CD14-positive monocyte (primary cell): ENCODE measurements at regions not wholly inside any gene's neighbourhood (a gene's known extent, or its start where the extent isn't known, plus 50 kb on each side); places are given as distances from the start of the nearest gene placed in this dataset.

Source experiments
- DNase-seq, 3 donors: peaks; one replicate each; pipeline ENCODE4 v3.0.0-alpha.2; 2011 to 2022
- H2AFZ ChIP-seq: 2 replicates; pipeline ENCODE4 v1.6.0; 2012; ENCODE audit warnings: mild to moderate bottlenecking, low read depth, low read length, inconsistent platforms; ENCODE audit not compliant: insufficient read depth, poor library complexity, severe bottlenecking
- H3K27ac ChIP-seq, 2 donors: 1 replicate in 1 of 2; 2 replicates in 1 of 2; pipeline ENCODE4 v1.5.1; 2012 to 2013; ENCODE audit warnings: low read length in 2 of 2, control low read depth in 1 of 2, inconsistent platforms in 1 of 2, low read depth in 1 of 2, mild to moderate bottlenecking in 1 of 2
- H3K27me3 ChIP-seq, 2 donors: one replicate each; pipeline versions ENCODE4 v1.6.0 to v1.6.1; 2011 to 2013; ENCODE audit warnings: low read length in 2 of 2; ENCODE audit not compliant: control insufficient read depth in 2 of 2, insufficient read depth in 2 of 2
- H3K36me3 ChIP-seq, 2 donors: replicated peaks in 1 of 2; 1 replicate in 1 of 2; 2 replicates in 1 of 2; pipeline versions ENCODE4 v1.5.1 to v1.6.1; 2012 to 2013; ENCODE audit warnings: low read length in 2 of 2, control low read depth in 1 of 2, inconsistent platforms in 1 of 2, mild to moderate bottlenecking in 1 of 2; ENCODE audit not compliant: insufficient read depth in 2 of 2, control insufficient read depth in 1 of 2
- H3K4me1 ChIP-seq, 2 donors: 1 replicate in 1 of 2; 2 replicates in 1 of 2; pipeline versions ENCODE4 v1.5.1 to v1.6.1; 2012 to 2013; ENCODE audit warnings: low read length in 2 of 2, control low read depth in 1 of 2, inconsistent platforms in 1 of 2, mild to moderate bottlenecking in 1 of 2, moderate library complexity in 1 of 2; ENCODE audit not compliant: insufficient read depth in 2 of 2, control insufficient read depth in 1 of 2
- H3K4me2 ChIP-seq: replicated peaks from 2 replicates; pipeline ENCODE3; 2012; ENCODE audit warnings: low read length, moderate library complexity, mild to moderate bottlenecking; ENCODE audit not compliant: poor library complexity, severe bottlenecking; ENCODE audit errors: extremely low read depth
- H3K4me3 ChIP-seq, 3 experiments: fragments of 200-600 bp in 1 of 3; sonication (generic) in 1 of 3; replicated peaks in 1 of 3; 1 replicate in 2 of 3; 2 replicates in 1 of 3; pipeline ENCODE4 v1.5.1; 2011 to 2013; ENCODE audit warnings: low read length in 3 of 3, mild to moderate bottlenecking in 3 of 3, control low read depth in 2 of 3, low read depth in 2 of 3, inconsistent platforms in 1 of 3, moderate library complexity in 1 of 3
- H3K79me2 ChIP-seq: 2 replicates; pipeline ENCODE4 v1.6.0; 2012; ENCODE audit warnings: mild to moderate bottlenecking, control low read depth, inconsistent platforms, low read length, moderate library complexity; ENCODE audit not compliant: insufficient read depth
- H3K9ac ChIP-seq: 2 replicates; pipeline ENCODE4 v1.6.0; 2017; ENCODE audit warnings: low read length, mild to moderate bottlenecking; ENCODE audit not compliant: insufficient read depth, poor library complexity, severe bottlenecking
- H3K9me3 ChIP-seq, 2 donors: replicated peaks in 1 of 2; 1 replicate in 1 of 2; 2 replicates in 1 of 2; pipeline versions ENCODE4 v1.5.1 to v1.6.1; 2012 to 2013; ENCODE audit warnings: low read length in 2 of 2, control low read depth in 1 of 2; ENCODE audit not compliant: control insufficient read depth in 1 of 2, insufficient read depth in 1 of 2
- H4K20me1 ChIP-seq: 2 replicates; pipeline ENCODE4 v1.6.0; 2012; ENCODE audit warnings: mild to moderate bottlenecking, low read length, control low read depth, moderate library complexity; ENCODE audit not compliant: insufficient read depth
- H3K27ac Mint-ChIP-seq, 7 donors: one replicate each; pipeline ENCODE4 v1.8.0; 2020; ENCODE audit warnings: mild to moderate bottlenecking in 7 of 7, mixed read lengths in 7 of 7, moderate library complexity in 6 of 7, inconsistent platforms in 2 of 7
- H3K27me3 Mint-ChIP-seq, 3 donors: one replicate each; pipeline ENCODE4 v1.8.0; 2021 to 2022; ENCODE audit warnings: low read depth in 3 of 3, mild to moderate bottlenecking in 3 of 3, mixed read lengths in 3 of 3, moderate library complexity in 3 of 3, inconsistent platforms in 1 of 3
- H3K36me3 Mint-ChIP-seq, 2 donors: one replicate each; pipeline ENCODE4 v1.8.0; 2020; ENCODE audit warnings: mixed read lengths in 2 of 2, inconsistent platforms in 1 of 2, mild to moderate bottlenecking in 1 of 2
- H3K4me1 Mint-ChIP-seq: one replicate; pipeline ENCODE4 v1.8.0; 2020; ENCODE audit warnings: mild to moderate bottlenecking, mixed read lengths
- H3K4me3 Mint-ChIP-seq, 2 donors: one replicate each; pipeline ENCODE4 v1.8.0; 2020; ENCODE audit warnings: mild to moderate bottlenecking in 2 of 2, mixed read lengths in 2 of 2, moderate library complexity in 1 of 2
- H3K9me3 Mint-ChIP-seq, 7 donors: one replicate each; pipeline ENCODE4 v1.8.0; 2020 to 2022; ENCODE audit warnings: mixed read lengths in 7 of 7, mild to moderate bottlenecking in 6 of 7, moderate library complexity in 6 of 7, inconsistent platforms in 2 of 7
- WGBS: methylation state at CpG from one replicate; pipeline ENCODE4 v1.1.5; 2013; ENCODE audit warnings: missing lambda C conversion rate; ENCODE audit not compliant: insufficient coverage; 5-methylcytosine and 5-hydroxymethylcytosine counted together
- intact Hi-C, 2 donors: fragments of 100-400 bp; cut with micrococcal nuclease; formaldehyde crosslinking; loops; one replicate each; pipeline versions ENCODE4 v1.15.0 to v1.15.1; 2023
- TF ChIP-seq, protein P1 (sequence below): fragments of 200-600 bp; IDR thresholded peaks from one replicate; pipeline ENCODE4 v1.8.0; 2022; ENCODE audit warnings: antibody characterized with exemption, mild to moderate bottlenecking

DNA sequence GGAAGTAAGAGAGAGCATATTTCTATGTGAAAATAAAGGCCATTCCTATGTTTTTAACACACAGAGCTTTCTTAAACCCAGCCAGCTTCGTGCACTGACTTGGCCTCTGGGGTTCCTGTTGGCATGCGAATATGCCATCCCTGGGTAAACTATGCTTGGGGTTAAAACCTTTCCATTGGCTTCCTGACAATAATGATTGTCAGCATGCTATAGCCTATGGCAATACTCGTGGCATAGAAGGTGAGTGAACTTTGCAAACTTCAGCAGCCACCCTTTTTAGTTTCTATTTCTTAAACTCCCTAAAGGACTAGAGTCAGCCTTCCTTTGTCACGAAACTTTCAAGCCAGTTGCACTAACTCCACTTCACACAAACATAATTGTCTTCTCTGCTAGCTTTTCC lies 148.4 kb upstream of the RGS6 start:
- 100% methylated on average over 2 of the region's 4 CpGs for WGBS
- no peak overlapping the region for H3K4me3 ChIP-seq
- H3K4me2 ChIP-seq, result no peak overlapping the region

DNA sequence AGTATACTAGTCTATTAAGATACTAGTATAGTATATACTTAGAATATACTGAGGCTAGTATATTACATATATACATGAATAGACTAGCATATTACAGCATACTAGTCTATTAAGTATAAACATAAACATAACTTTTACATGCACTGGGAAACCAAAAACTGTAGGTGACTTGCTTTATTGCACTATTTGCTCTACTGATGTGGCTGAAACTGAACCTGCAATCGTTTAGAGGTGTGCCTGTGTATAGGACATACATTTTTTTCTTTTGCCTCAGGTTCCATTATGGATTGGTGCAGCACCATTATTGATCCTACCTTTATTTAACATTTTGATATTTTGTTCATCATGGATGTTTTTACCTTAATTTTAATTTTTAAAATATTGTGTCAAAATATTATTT lies 143.2 kb upstream of the RGS6 start:
- intact Hi-C loops, result no loop called here
- H3K4me1 Mint-ChIP-seq, result no peaks in the 10 kb centered on the region
- H3K9me3 ChIP-seq, result no peaks in the 10 kb centered on the region
- no peak for DNase-seq
- H3K4me1 ChIP-seq, result no peaks in the 10 kb centered on the region
- H3K27me3 ChIP-seq, result no peaks in the 10 kb centered on the region
- no peak overlapping the region for H3K4me3 Mint-ChIP-seq
- TF ChIP-seq, protein P1, sequence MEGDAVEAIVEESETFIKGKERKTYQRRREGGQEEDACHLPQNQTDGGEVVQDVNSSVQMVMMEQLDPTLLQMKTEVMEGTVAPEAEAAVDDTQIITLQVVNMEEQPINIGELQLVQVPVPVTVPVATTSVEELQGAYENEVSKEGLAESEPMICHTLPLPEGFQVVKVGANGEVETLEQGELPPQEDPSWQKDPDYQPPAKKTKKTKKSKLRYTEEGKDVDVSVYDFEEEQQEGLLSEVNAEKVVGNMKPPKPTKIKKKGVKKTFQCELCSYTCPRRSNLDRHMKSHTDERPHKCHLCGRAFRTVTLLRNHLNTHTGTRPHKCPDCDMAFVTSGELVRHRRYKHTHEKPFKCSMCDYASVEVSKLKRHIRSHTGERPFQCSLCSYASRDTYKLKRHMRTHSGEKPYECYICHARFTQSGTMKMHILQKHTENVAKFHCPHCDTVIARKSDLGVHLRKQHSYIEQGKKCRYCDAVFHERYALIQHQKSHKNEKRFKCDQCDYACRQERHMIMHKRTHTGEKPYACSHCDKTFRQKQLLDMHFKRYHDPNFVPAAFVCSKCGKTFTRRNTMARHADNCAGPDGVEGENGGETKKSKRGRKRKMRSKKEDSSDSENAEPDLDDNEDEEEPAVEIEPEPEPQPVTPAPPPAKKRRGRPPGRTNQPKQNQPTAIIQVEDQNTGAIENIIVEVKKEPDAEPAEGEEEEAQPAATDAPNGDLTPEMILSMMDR, result no peak
- H3K27ac ChIP-seq, result no peak overlapping the region
- H3K36me3 ChIP-seq, result no peaks in the 10 kb centered on the region
- no peak overlapping the region for H3K4me3 ChIP-seq
- H4K20me1 ChIP-seq, result no peaks in the 10 kb centered on the region
- H3K79me2 ChIP-seq, result no peaks in the 10 kb centered on the region
- H3K9me3 Mint-ChIP-seq, result peaks cover under 1 to 6% (median 3%) of the 10 kb centered on the region in 7 donors
- no peak overlapping the region for H2AFZ ChIP-seq
- no peak overlapping the region for H3K4me2 ChIP-seq
- H3K9ac ChIP-seq, result no peak overlapping the region
- no peak overlapping the region for H3K27ac Mint-ChIP-seq
- no peaks in the 10 kb centered on the region for H3K36me3 Mint-ChIP-seq
- WGBS, result no CpG with 5 or more reads among the region's 1 CpG
- H3K27me3 Mint-ChIP-seq, result no peaks in the 10 kb centered on the region

More for the DNA sequence above, 148.4 kb upstream of the RGS6 start:
- H3K27ac ChIP-seq, result no peak overlapping the region
- DNase-seq, result no peak
- peaks cover 0 to 3% (median 1%) of the 10 kb centered on the region in 3 donors for H3K27me3 Mint-ChIP-seq
- intact Hi-C loops, result no loop called here
- H3K36me3 Mint-ChIP-seq, result no peaks in the 10 kb centered on the region
- no peaks in the 10 kb centered on the region for H3K9me3 ChIP-seq
- TF ChIP-seq, protein P1, result no peak
- H3K4me3 Mint-ChIP-seq, result no peak overlapping the region
- no peaks in the 10 kb centered on the region for H3K4me1 Mint-ChIP-seq
- H3K79me2 ChIP-seq, result no peaks in the 10 kb centered on the region
- no peak overlapping the region for H2AFZ ChIP-seq
- H4K20me1 ChIP-seq, result no peaks in the 10 kb centered on the region
- H3K9ac ChIP-seq, result no peak overlapping the region
- no peaks in the 10 kb centered on the region for H3K4me1 ChIP-seq
- H3K9me3 Mint-ChIP-seq, result peaks cover 0 to 7% (median 3%) of the 10 kb centered on the region in 7 donors
- H3K27me3 ChIP-seq, result no peaks in the 10 kb centered on the region
- no peak overlapping the region for H3K27ac Mint-ChIP-seq
- no peaks in the 10 kb centered on the region for H3K36me3 ChIP-seq
